GM23338 (cell line): ENCODE measurements at regions not wholly inside any gene's neighbourhood (a gene's known extent, or its start where the extent isn't known, plus 50 kb on each side); places are given as distances from the start of the nearest gene placed in this dataset.

Experiments used
- ATAC-seq: fragments of 200-7000 bp; cut with Tn5 transposase; 3 replicates; pipeline ENCODE4 v1.9.1; 2020
- DNase-seq: peaks from one replicate; pipeline ENCODE4 v3.0.0-alpha.2; 2015; ENCODE audit warnings: low spot score
- H2AFZ ChIP-seq: fragments of 200-600 bp; sonication (generic); 2 replicates; pipeline ENCODE4 v1.8.0; 2016; ENCODE audit warnings: antibody characterized with exemption, mild to moderate bottlenecking, moderate library complexity
- H3F3A ChIP-seq: fragments of 200-600 bp; sonication (generic); replicated peaks from 2 replicates; pipeline ENCODE4 v1.8.0; 2017; ENCODE audit warnings: antibody characterized with exemption, mixed run types, low read depth
- H3K27ac ChIP-seq: fragments of 200-600 bp; sonication (generic); 2 replicates; pipeline ENCODE4 v1.6.1; 2016; ENCODE audit warnings: low read depth
- H3K27me3 ChIP-seq: fragments of 200-600 bp; sonication (generic); 2 replicates; pipeline ENCODE4 v1.8.0; 2016; ENCODE audit warnings: mild to moderate bottlenecking, mixed run types, moderate library complexity; ENCODE audit not compliant: insufficient read depth
- H3K36me3 ChIP-seq: fragments of 200-600 bp; sonication (generic); 2 replicates; pipeline ENCODE4 v1.8.0; 2016; ENCODE audit warnings: mild to moderate bottlenecking; ENCODE audit not compliant: insufficient read depth
- H3K4me1 ChIP-seq: fragments of 200-600 bp; sonication (generic); 2 replicates; pipeline ENCODE4 v1.8.0; 2016; ENCODE audit warnings: mild to moderate bottlenecking, moderate library complexity; ENCODE audit not compliant: insufficient read depth
- H3K4me2 ChIP-seq: fragments of 200-600 bp; sonication (generic); 2 replicates; pipeline ENCODE4 v1.7.1; 2017; ENCODE audit warnings: mixed run types
- H3K4me3 ChIP-seq: fragments of 200-600 bp; sonication (generic); 2 replicates; pipeline ENCODE4 v1.6.1; 2016; ENCODE audit warnings: mixed run types
- H3K79me2 ChIP-seq: fragments of 200-600 bp; sonication (generic); replicated peaks from 2 replicates; pipeline ENCODE4 v1.8.0; 2017; ENCODE audit warnings: mild to moderate bottlenecking; ENCODE audit not compliant: insufficient read depth
- H3K9me2 ChIP-seq: fragments of 200-600 bp; sonication (generic); 2 replicates; pipeline ENCODE4 v1.8.0; 2017; ENCODE audit not compliant: insufficient read depth
- H4K20me1 ChIP-seq: fragments of 200-600 bp; sonication (generic); replicated peaks from 2 replicates; pipeline ENCODE4 v1.8.0; 2017; ENCODE audit warnings: mild to moderate bottlenecking; ENCODE audit not compliant: insufficient read depth
- H3K27ac Mint-ChIP-seq: 2 replicates; pipeline ENCODE4 v1.8.0; 2020; ENCODE audit warnings: inconsistent platforms, mild to moderate bottlenecking, moderate library complexity, mixed read lengths
- H3K27me3 Mint-ChIP-seq: 3 replicates; pipeline ENCODE4 v1.8.0; 2022; ENCODE audit warnings: low read depth, mild to moderate bottlenecking, moderate library complexity, mixed read lengths, inconsistent platforms; ENCODE audit not compliant: insufficient read depth, poor library complexity
- H3K36me3 Mint-ChIP-seq: 3 replicates; pipeline ENCODE4 v1.8.0; 2021; ENCODE audit warnings: low read depth, mild to moderate bottlenecking, inconsistent platforms, moderate library complexity, mixed read lengths
- H3K4me1 Mint-ChIP-seq: 3 replicates; pipeline ENCODE4 v1.8.0; 2020; ENCODE audit warnings: mild to moderate bottlenecking, inconsistent platforms, mixed read lengths
- H3K4me3 Mint-ChIP-seq: 3 replicates; pipeline ENCODE4 v1.8.0; 2021; ENCODE audit warnings: moderate library complexity, mild to moderate bottlenecking, inconsistent platforms, mixed read lengths
- H3K9me3 Mint-ChIP-seq: 3 replicates; pipeline ENCODE4 v1.8.0; 2020; ENCODE audit warnings: moderate library complexity, mild to moderate bottlenecking, inconsistent platforms, mixed read lengths
- EZH2 ChIP-seq: fragments of 200-600 bp; sonication (generic); IDR thresholded peaks from one replicate; pipeline ENCODE4 v1.8.0; 2017; ENCODE audit warnings: antibody characterized with exemption, mild to moderate bottlenecking, low read depth; ENCODE audit not compliant: unreplicated experiment
- EZH2phosphoT487 ChIP-seq: fragments of 200-600 bp; sonication (generic); IDR thresholded peaks from one replicate; pipeline ENCODE4 v1.8.1; 2018; ENCODE audit warnings: antibody characterized with exemption; ENCODE audit not compliant: unreplicated experiment
- NANOG ChIP-seq: IDR thresholded peaks from 2 replicates; pipeline ENCODE4 v1.6.1; 2016; ENCODE audit warnings: antibody characterized with exemption, borderline replicate concordance
- STAT1 ChIP-seq: IDR thresholded peaks from one replicate; pipeline ENCODE4 v1.6.1; 2016; ENCODE audit warnings: antibody characterized with exemption; ENCODE audit not compliant: unreplicated experiment
- ZNF114 ChIP-seq: fragments of 250-450 bp; sonication (Bioruptor Pico); IDR thresholded peaks from 2 replicates; pipeline ENCODE4 v1.5.0; 2020; ENCODE audit warnings: mild to moderate bottlenecking, moderate library complexity
- TF ChIP-seq, protein P1 (sequence below): IDR thresholded peaks from 2 replicates; pipeline ENCODE4 v1.6.1; 2016; ENCODE audit warnings: antibody characterized with exemption
- TF ChIP-seq, protein P2 (sequence below): fragments of 250-450 bp; sonication (Bioruptor Pico); IDR thresholded peaks from 2 replicates; pipeline ENCODE4 v1.5.0; 2020; ENCODE audit warnings: mild to moderate bottlenecking, moderate library complexity

DNA sequence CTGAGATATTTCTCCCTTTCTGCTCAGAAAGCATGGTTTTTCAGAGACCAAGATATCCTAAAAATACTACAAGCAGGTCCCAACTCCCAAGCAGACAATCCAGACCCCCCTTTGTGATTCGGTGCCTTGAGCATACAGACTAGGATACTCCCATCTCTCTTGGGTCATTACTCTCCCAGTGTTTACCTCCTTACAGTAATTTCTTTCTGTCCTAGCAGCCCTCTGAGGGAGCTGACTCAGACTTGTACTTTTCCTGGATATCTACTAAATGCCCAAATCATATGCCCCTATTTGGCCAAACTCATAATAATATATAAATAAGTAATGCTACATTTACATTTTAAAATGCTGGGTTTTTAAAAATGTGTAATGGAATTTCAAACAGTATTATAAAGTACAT is 355.6 kb downstream of the LRIG3 start:
- Histone ChIP-seq H3K27me3 (no peaks in the 10 kb centered on the region), H3K9me2 (no peaks in the 10 kb centered on the region), H3K4me3 (no peak overlapping the region), H4K20me1 (no peaks in the 10 kb centered on the region), H3F3A (no peaks in the 10 kb centered on the region), H3K4me1 (no peaks in the 10 kb centered on the region), H2AFZ (no peak overlapping the region), H3K36me3 (no peaks in the 10 kb centered on the region), H3K27ac (no peak overlapping the region), H3K4me2 (no peak overlapping the region), H3K79me2 (no peaks in the 10 kb centered on the region)
- no peak for TF ChIP-seq EZH2
- no peak for TF ChIP-seq NANOG
- no peak for TF ChIP-seq ZNF114 (CRISPR knock-in tag)
- TF ChIP-seq, protein P1, sequence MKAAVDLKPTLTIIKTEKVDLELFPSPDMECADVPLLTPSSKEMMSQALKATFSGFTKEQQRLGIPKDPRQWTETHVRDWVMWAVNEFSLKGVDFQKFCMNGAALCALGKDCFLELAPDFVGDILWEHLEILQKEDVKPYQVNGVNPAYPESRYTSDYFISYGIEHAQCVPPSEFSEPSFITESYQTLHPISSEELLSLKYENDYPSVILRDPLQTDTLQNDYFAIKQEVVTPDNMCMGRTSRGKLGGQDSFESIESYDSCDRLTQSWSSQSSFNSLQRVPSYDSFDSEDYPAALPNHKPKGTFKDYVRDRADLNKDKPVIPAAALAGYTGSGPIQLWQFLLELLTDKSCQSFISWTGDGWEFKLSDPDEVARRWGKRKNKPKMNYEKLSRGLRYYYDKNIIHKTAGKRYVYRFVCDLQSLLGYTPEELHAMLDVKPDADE = no peak
- TF ChIP-seq, protein P2, sequence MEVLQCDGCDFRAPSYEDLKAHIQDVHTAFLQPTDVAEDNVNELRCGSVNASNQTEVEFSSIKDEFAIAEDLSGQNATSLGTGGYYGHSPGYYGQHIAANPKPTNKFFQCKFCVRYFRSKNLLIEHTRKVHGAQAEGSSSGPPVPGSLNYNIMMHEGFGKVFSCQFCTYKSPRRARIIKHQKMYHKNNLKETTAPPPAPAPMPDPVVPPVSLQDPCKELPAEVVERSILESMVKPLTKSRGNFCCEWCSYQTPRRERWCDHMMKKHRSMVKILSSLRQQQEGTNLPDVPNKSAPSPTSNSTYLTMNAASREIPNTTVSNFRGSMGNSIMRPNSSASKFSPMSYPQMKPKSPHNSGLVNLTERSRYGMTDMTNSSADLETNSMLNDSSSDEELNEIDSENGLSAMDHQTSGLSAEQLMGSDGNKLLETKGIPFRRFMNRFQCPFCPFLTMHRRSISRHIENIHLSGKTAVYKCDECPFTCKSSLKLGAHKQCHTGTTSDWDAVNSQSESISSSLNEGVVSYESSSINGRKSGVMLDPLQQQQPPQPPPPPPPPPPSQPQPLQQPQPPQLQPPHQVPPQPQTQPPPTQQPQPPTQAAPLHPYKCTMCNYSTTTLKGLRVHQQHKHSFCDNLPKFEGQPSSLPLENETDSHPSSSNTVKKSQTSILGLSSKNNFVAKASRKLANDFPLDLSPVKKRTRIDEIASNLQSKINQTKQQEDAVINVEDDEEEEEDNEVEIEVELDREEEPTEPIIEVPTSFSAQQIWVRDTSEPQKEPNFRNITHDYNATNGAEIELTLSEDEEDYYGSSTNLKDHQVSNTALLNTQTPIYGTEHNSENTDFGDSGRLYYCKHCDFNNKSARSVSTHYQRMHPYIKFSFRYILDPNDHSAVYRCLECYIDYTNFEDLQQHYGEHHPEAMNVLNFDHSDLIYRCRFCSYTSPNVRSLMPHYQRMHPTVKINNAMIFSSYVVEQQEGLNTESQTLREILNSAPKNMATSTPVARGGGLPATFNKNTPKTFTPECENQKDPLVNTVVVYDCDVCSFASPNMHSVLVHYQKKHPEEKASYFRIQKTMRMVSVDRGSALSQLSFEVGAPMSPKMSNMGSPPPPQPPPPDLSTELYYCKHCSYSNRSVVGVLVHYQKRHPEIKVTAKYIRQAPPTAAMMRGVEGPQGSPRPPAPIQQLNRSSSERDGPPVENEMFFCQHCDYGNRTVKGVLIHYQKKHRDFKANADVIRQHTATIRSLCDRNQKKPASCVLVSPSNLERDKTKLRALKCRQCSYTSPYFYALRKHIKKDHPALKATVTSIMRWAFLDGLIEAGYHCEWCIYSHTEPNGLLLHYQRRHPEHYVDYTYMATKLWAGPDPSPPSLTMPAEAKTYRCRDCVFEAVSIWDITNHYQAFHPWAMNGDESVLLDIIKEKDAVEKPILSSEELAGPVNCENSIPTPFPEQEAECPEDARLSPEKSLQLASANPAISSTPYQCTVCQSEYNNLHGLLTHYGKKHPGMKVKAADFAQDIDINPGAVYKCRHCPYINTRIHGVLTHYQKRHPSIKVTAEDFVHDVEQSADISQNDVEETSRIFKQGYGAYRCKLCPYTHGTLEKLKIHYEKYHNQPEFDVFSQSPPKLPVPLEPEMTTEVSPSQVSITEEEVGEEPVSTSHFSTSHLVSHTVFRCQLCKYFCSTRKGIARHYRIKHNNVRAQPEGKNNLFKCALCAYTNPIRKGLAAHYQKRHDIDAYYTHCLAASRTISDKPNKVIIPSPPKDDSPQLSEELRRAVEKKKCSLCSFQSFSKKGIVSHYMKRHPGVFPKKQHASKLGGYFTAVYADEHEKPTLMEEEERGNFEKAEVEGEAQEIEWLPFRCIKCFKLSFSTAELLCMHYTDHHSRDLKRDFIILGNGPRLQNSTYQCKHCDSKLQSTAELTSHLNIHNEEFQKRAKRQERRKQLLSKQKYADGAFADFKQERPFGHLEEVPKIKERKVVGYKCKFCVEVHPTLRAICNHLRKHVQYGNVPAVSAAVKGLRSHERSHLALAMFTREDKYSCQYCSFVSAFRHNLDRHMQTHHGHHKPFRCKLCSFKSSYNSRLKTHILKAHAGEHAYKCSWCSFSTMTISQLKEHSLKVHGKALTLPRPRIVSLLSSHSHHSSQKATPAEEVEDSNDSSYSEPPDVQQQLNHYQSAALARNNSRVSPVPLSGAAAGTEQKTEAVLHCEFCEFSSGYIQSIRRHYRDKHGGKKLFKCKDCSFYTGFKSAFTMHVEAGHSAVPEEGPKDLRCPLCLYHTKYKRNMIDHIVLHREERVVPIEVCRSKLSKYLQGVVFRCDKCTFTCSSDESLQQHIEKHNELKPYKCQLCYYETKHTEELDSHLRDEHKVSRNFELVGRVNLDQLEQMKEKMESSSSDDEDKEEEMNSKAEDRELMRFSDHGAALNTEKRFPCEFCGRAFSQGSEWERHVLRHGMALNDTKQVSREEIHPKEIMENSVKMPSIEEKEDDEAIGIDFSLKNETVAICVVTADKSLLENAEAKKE = no peak
- no peak for TF ChIP-seq EZH2phosphoT487
- TF ChIP-seq STAT1 = no peak
- no peaks in the 10 kb centered on the region for H3K9me3 Mint-ChIP-seq
- no peak for ATAC-seq
- H3K27me3 Mint-ChIP-seq = no peaks in the 10 kb centered on the region
- no peaks in the 10 kb centered on the region for H3K36me3 Mint-ChIP-seq
- no peak overlapping the region for H3K4me3 Mint-ChIP-seq
- H3K27ac Mint-ChIP-seq = no peak overlapping the region
- no peaks in the 10 kb centered on the region for H3K4me1 Mint-ChIP-seq
- DNase-seq = no peak
